Activated T-cell treated with anti-CD3 and anti-CD28 coated beads, Interleukin-2, amount 50 U/mL, for 24 hours (primary cell): ENCODE measurements at regions not wholly inside any gene's neighbourhood (a gene's known extent, or its start where the extent isn't known, plus 50 kb on each side); places are given as distances from the start of the nearest gene placed in this dataset.

Source experiments
- DNase-seq: peaks from one replicate; pipeline ENCODE4 v3.0.0-alpha.2; 2020
- H3K27ac Mint-ChIP-seq: 2 replicates; pipeline ENCODE4 v1.8.0; 2020; ENCODE audit warnings: mild to moderate bottlenecking, mixed read lengths
- H3K27me3 Mint-ChIP-seq: 2 replicates; pipeline ENCODE4 v1.8.0; 2020; ENCODE audit warnings: mixed read lengths
- H3K36me3 Mint-ChIP-seq: 2 replicates; pipeline ENCODE4 v1.8.0; 2020; ENCODE audit warnings: low read depth, mixed read lengths
- H3K4me1 Mint-ChIP-seq: 2 replicates; pipeline ENCODE4 v1.8.0; 2020; ENCODE audit warnings: low read depth, mixed read lengths
- H3K4me3 Mint-ChIP-seq: 2 replicates; pipeline ENCODE4 v1.8.0; 2020; ENCODE audit warnings: mild to moderate bottlenecking, moderate library complexity, mixed read lengths
- H3K9me3 Mint-ChIP-seq: 2 replicates; pipeline ENCODE4 v1.8.0; 2020; ENCODE audit warnings: mixed read lengths

DNA sequence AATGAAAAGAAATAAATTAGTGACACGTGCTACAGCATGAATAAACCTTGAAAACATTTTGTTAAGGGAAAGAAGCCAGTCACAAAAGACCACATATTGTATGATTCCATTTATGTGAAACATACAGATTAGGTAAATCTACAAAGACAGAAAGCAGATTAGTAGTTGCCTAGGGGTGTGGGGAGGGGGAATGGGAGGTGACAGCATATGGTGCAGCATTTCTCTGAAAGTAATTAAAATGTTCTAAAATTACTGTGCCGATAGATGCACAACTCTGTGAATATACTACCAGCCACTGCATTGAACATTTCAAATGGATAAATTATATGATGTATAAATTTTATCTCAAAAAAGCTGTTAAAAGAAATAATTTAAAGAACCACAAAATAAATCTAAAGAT, 161.0 kb downstream of the TRIB2 start:
- H3K27ac Mint-ChIP-seq, result no peak overlapping the region
- no peaks in the 10 kb centered on the region for H3K36me3 Mint-ChIP-seq
- peaks cover 11% of the 10 kb centered on the region for H3K27me3 Mint-ChIP-seq
- DNase-seq, result no peak
- no peak overlapping the region for H3K4me3 Mint-ChIP-seq
- H3K9me3 Mint-ChIP-seq, result no peaks in the 10 kb centered on the region
- peaks cover 1% of the 10 kb centered on the region for H3K4me1 Mint-ChIP-seq

DNA sequence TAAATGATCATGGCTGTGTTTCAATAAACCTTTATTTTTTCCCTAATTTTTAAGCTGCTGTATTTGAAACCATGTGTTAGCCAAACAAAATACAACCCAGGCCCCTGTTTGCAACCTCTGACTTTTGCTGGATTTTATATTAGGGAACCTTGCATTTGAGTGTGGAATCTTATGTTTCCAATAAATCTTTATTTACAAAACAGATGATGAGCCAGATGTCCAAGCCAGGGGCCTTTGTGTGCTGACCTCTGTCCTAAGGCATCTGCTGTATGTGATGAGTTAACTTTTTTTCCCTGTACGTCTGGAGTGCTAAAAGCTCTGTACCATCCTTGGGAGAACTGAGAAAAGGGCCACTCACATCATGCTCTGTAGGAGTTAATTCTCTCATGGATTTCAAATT, 162.9 kb downstream of the TRIB2 start:
- no peaks in the 10 kb centered on the region for H3K36me3 Mint-ChIP-seq
- H3K4me3 Mint-ChIP-seq, result no peak overlapping the region
- H3K4me1 Mint-ChIP-seq, result peaks cover 2% of the 10 kb centered on the region
- no peak for DNase-seq
- H3K27ac Mint-ChIP-seq, result no peak overlapping the region
- no peaks in the 10 kb centered on the region for H3K9me3 Mint-ChIP-seq
- peaks cover under 1% of the 10 kb centered on the region for H3K27me3 Mint-ChIP-seq

DNA sequence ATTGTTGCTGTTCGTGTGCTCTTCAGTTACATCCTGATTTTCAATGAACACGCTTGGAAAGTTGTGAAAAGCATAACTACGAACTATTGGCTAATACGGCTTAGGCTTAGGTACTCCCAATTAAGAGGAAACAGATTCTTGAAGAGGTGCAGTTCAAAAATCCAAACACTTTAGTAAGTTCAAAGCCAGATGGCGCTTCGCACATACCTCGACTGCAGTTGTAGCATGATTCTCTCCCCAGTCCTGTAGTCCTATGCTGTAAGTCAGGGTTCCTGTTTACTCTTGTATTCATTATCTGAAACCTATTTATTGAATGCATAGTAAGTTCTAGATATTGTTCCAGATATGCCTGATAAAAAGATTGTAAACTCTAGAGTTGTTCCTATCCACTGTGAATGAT, 165.2 kb downstream of the TRIB2 start:
- Mint-ChIP-seq H3K27me3 (no peaks in the 10 kb centered on the region), H3K9me3 (no peaks in the 10 kb centered on the region), H3K36me3 (no peaks in the 10 kb centered on the region), H3K4me3 (no peak overlapping the region), H3K4me1 (peaks cover 2% of the 10 kb centered on the region), H3K27ac (no peak overlapping the region)
- no peak for DNase-seq

DNA sequence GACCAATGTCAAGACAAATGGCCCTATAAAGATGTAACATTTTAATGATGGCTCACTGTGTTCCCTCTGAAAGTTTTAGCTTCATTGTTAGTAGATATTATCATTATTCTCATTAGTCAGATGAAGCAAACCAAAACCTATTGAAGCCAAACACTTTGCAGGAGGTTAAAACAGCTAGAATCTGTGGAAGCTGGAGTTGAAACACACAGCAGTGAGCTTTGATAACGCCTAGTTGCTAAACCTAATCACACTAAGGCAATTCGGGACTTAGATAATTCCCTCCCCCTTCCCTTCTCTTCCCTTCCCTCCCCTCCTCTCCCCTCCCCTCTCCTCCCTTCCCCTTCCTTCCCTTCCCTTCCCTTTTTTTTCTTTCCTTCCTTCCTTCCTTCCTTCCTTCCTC, 165.7 kb downstream of the TRIB2 start:
- Mint-ChIP-seq H3K27me3 (no peaks in the 10 kb centered on the region), H3K4me1 (peaks cover 2% of the 10 kb centered on the region), H3K9me3 (no peaks in the 10 kb centered on the region), H3K27ac (no peak overlapping the region), H3K36me3 (no peaks in the 10 kb centered on the region), H3K4me3 (no peak overlapping the region)
- no peak for DNase-seq

GRCh38 chr2:12883906-12884305, 167.2 kb downstream of the TRIB2 start:
- H3K4me1 Mint-ChIP-seq, result peaks cover 2% of the 10 kb centered on the region
- no peak for DNase-seq
- no peak overlapping the region for H3K27ac Mint-ChIP-seq
- no peaks in the 10 kb centered on the region for H3K9me3 Mint-ChIP-seq
- H3K36me3 Mint-ChIP-seq, result no peaks in the 10 kb centered on the region
- H3K4me3 Mint-ChIP-seq, result no peak overlapping the region
- H3K27me3 Mint-ChIP-seq, result no peaks in the 10 kb centered on the region

- no peaks in the 10 kb centered on the region for H3K36me3 Mint-ChIP-seq
- no peaks in the 10 kb centered on the region for H3K27me3 Mint-ChIP-seq
- no peak overlapping the region for H3K4me3 Mint-ChIP-seq
- H3K27ac Mint-ChIP-seq, result no peak overlapping the region
- DNase-seq, result no peak
- peaks cover 2% of the 10 kb centered on the region for H3K4me1 Mint-ChIP-seq
- no peaks in the 10 kb centered on the region for H3K9me3 Mint-ChIP-seq
These were observed 168.1 kb downstream of the TRIB2 start for GRCh38 chr2:12884713-12885282.

DNA sequence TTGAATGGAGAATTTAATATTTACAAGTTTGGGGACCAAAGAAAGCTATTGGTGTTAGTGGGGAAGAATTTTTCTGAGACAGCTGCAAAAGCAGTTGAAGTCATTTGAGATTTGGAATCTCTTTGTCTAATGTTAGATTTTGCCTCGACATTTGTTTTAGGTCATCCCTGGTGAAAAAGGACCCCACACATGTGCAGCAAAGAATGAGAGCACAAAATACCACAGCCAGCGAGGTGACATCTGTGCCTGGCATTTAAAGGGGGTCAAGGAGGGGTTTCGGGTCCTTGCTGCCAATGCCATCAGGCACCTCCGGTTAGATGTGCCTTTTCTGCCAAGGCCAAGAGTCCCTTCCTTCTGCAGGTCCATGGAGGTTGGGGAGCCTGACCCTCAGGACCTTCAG, 173.3 kb downstream of the TRIB2 start:
- no peak overlapping the region for H3K4me3 Mint-ChIP-seq
- no peak overlapping the region for H3K27ac Mint-ChIP-seq
- H3K9me3 Mint-ChIP-seq, result peaks cover 17% of the 10 kb centered on the region
- H3K4me1 Mint-ChIP-seq, result no peaks in the 10 kb centered on the region
- no peaks in the 10 kb centered on the region for H3K27me3 Mint-ChIP-seq
- DNase-seq, result no peak
- H3K36me3 Mint-ChIP-seq, result no peaks in the 10 kb centered on the region

DNA sequence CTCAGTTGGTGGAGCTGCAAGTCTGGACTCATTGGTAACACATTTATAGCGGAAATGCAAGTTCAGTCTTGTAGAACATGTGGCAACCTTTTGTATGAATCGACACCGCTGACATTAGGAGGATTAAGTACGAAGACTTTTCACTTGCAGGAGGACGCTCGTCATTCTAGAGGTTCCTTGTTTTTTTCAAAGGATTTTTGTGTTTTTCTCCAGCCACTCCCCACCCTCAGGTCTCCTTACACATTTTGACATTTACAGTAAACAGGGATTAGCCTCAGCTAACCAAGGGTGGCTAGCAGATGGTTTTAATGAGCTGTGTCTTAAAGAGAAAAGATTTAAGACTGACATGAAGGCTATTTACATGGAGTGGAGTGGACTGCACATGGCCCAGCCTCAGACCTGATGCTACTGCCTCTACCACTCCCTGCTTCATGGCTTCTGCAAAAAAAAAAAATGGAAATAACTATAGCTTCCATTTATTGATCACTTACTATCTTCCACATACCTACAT, 173.8 kb downstream of the TRIB2 start:
- Mint-ChIP-seq H3K36me3 (no peaks in the 10 kb centered on the region), H3K27ac (no peak overlapping the region), H3K27me3 (no peaks in the 10 kb centered on the region), H3K9me3 (peaks cover 20% of the 10 kb centered on the region), H3K4me3 (no peak overlapping the region), H3K4me1 (no peaks in the 10 kb centered on the region)
- no peak for DNase-seq

- Mint-ChIP-seq H3K4me1 (peaks cover 22% of the 10 kb centered on the region), H3K36me3 (no peaks in the 10 kb centered on the region)
These were observed 178.3 kb downstream of the TRIB2 start for GRCh38 chr2:12895017-12895416.

GRCh38 chr2:12896318-12896982, 179.7 kb downstream of the TRIB2 start:
- H3K4me3 Mint-ChIP-seq, result no peak overlapping the region
- no peak overlapping the region for H3K27ac Mint-ChIP-seq
- peaks cover 20% of the 10 kb centered on the region for H3K9me3 Mint-ChIP-seq
- peaks cover 22% of the 10 kb centered on the region for H3K4me1 Mint-ChIP-seq
- DNase-seq, result no peak
- no peaks in the 10 kb centered on the region for H3K36me3 Mint-ChIP-seq
- H3K27me3 Mint-ChIP-seq, result no peaks in the 10 kb centered on the region

More at GRCh38 chr2:12895017-12895416, 178.3 kb downstream of the TRIB2 start:
- Mint-ChIP-seq H3K27me3 (no peaks in the 10 kb centered on the region), H3K4me3 (no peak overlapping the region), H3K27ac (no peak overlapping the region), H3K9me3 (peaks cover 20% of the 10 kb centered on the region)
- no peak for DNase-seq

GRCh38 chr2:12897181-12897580, 180.4 kb downstream of the TRIB2 start:
- H3K4me1 Mint-ChIP-seq, result peaks cover 22% of the 10 kb centered on the region
- H3K27ac Mint-ChIP-seq, result no peak overlapping the region
- no peak overlapping the region for H3K4me3 Mint-ChIP-seq
- DNase-seq, result no peak
- no peaks in the 10 kb centered on the region for H3K27me3 Mint-ChIP-seq
- H3K36me3 Mint-ChIP-seq, result no peaks in the 10 kb centered on the region
- H3K9me3 Mint-ChIP-seq, result peaks cover 15% of the 10 kb centered on the region

- Mint-ChIP-seq H3K36me3 (no peaks in the 10 kb centered on the region), H3K4me1 (peaks cover 4% of the 10 kb centered on the region), H3K27ac (no peak overlapping the region), H3K9me3 (no peaks in the 10 kb centered on the region), H3K27me3 (no peaks in the 10 kb centered on the region), H3K4me3 (no peak overlapping the region)
- no peak for DNase-seq
These were observed 186.5 kb downstream of the TRIB2 start for GRCh38 chr2:12903272-12903671.

DNA sequence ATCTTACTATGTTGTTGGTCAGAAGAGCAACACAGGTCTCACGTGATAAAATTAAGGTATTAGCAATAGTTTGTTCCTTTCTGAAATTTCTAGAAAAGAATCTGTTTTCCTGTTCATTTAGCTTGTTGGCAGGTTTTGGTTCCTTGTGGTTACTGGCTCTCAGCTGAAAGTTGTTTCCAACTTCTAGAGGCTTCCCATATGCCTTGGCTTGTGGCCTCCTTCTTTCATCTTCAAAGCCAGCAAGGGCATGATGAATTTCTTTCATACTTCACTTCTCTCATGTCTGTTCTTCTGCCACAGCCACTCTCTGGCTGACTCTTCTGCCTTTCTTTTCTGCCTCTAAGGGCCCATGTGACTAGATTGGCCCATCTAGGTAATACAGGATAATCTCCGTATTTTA, 193.7 kb downstream of the TRIB2 start:
- Mint-ChIP-seq H3K9me3 (peaks cover 5% of the 10 kb centered on the region), H3K4me1 (no peaks in the 10 kb centered on the region), H3K36me3 (no peaks in the 10 kb centered on the region), H3K27ac (no peak overlapping the region), H3K4me3 (no peak overlapping the region), H3K27me3 (peaks cover 5% of the 10 kb centered on the region)
- DNase-seq, result no peak

DNA sequence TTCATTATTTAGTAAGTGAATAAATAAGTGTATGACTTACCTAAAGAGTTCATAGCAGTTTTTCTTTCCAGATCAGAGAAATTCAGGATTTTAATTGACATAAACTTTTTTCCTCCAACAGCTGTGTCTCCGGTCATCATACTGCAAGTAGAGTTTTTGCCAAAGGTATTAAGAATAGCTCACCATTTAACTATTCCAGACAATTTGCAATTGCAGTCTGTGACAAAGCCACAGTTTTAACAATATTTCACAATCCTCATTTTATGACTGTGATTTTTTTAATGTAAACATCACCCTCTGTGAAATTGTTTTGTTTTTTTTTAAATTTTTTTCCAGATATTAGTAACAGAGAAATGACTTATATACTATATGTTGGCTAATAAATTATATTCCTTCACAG, 199.1 kb downstream of the TRIB2 start:
- H3K27me3 Mint-ChIP-seq, result peaks cover 5% of the 10 kb centered on the region
- H3K27ac Mint-ChIP-seq, result no peak overlapping the region
- H3K9me3 Mint-ChIP-seq, result peaks cover 2% of the 10 kb centered on the region
- H3K36me3 Mint-ChIP-seq, result no peaks in the 10 kb centered on the region
- no peak overlapping the region for H3K4me3 Mint-ChIP-seq
- no peak for DNase-seq
- H3K4me1 Mint-ChIP-seq, result no peaks in the 10 kb centered on the region

DNA sequence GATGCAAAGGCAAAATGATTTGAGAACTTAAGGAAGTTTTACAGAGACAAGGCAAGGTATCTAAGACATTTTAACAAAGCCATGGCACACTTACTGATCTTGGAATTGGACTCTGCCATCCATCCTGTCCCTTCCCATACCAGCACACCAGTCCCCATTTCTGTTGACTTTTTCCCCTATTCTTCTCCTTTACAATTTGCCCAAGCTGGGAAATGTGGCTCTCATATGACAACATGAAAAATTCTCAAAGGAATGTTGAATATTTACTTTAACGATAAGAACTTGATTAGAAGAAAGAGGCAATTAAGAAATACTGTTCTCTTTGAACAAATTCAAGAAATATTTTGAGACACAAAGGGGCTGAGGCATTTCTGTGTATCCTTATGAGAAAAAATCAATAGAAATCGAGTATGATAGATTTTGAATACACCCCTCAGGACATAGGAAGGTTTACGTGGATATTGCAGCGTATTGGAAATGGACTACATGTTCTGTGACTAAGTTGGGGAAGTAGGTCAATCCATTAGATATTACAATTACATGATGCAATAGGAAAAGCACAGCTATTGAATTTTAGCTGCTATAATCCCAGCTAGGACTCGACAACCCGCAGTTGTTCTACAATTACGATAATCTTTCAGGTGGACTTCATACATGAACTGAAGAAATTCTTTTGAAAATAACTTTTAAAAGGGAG, 201.6 kb downstream of the TRIB2 start:
- Mint-ChIP-seq H3K36me3 (no peaks in the 10 kb centered on the region), H3K9me3 (no peaks in the 10 kb centered on the region), H3K27ac (no peak overlapping the region), H3K27me3 (peaks cover 6% of the 10 kb centered on the region), H3K4me3 (no peak overlapping the region), H3K4me1 (no peaks in the 10 kb centered on the region)
- no peak for DNase-seq
